Middle frontal gyrus (tissue), 1 donor: ENCODE measurements at regions not wholly inside any gene's neighbourhood (a gene's known extent, or its start where the extent isn't known, plus 50 kb on each side); places are given as distances from the start of the nearest gene placed in this dataset.

ENCODE experiments used
- DNase-seq: peaks from one replicate; pipeline ENCODE4 v3.0.0-alpha.2; 2015; ENCODE audit warnings: low spot score; ENCODE audit errors: extremely low spot score

DNA sequence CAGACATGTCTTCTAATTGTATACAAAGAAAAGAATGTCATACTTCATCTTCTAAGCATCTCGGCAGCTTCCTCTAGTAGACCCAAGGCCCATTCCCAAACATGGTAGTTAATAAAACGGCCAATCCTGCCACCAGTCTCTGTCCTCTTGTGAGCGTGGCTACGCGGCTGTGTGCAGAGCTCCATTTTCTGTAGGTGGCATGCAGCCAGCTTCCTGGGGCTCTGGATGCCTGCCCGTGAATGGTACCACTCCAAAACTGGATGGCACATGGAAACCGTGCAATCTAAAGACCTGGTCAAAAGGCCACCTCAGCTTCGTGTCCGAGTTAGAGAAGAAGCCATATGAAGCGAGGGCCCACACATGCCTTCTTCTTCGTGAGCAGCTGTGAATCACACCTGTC is 110.7 kb downstream of the SIPA1L2 start:
- DNase-seq = no peak

DNA sequence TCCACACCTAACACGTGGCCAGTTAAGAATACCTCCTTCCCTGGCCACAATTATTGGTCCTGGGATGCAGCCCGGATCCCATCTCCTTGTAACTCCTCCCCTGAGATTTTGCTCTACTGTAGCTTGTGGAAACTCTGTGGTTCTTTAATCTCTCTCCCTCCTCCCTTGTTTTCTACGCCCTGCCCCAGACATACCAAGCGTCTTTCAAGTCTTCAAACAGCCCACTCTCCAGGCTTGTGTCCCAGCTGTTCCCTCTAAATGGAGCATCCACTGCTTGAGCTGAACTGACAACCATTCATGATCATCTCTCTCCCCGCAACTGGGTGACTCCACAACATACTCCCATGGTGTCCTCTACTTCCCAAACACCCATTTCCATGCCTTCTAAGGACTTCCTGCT is 111.6 kb downstream of the SIPA1L2 start:
- no peak for DNase-seq

DNA sequence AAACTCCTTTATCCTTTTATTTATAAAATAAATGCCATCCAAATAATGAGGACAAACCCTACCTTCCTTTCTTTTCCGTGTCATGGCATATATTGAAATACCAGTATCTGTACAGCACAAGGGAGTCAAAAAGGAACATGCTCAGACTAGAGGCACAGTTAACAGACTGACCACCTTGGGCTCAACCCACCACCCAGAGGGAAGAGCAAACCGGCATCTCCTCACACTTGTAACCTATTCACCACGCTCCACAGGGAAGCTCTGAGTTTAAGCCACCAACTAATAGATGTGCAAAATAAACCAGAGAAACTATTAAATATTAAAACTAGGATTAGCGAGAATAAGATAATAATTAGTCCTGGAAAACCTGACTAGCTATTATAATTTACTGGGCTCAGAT is 112.7 kb downstream of the SIPA1L2 start:
- DNase-seq = no peak

DNA sequence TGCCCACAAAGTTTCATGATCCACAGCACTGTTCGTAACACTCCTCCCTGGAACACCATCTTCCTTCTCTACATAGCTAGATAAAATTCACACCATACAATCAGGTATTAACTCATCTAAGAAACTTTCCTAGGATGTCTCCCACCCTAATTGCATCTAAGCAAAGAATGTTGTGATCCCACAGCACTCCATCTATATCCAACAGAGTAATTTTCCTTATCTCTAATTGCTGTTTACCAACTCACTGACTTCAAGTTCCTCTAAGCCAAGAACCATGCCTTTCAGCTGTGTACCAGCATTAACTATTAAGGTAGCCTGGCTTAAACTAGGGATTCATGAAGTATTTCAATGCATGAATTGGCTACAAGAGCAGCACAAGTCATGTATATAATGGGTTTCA is 114.2 kb downstream of the SIPA1L2 start:
- DNase-seq = no peak

DNA sequence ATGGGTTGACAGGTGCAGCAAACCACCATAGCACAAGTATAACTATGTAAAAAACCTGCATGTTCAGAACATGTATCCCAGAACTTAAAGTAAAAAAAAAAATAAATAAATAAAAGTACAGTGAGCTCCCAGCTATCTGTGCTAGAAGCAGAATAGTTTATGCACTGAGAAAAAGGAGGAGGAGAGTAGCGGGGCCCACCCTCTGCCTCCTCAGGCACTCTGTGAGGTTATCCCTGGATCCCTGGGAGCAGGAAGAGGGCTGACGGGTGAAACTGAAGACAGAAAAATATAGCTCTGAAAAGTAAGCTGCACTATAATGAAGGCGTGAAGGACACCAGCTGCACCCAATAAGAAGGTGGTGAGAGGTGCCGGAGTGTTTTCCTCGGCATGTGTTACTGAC is 117.2 kb downstream of the SIPA1L2 start:
- DNase-seq = no peak

DNA sequence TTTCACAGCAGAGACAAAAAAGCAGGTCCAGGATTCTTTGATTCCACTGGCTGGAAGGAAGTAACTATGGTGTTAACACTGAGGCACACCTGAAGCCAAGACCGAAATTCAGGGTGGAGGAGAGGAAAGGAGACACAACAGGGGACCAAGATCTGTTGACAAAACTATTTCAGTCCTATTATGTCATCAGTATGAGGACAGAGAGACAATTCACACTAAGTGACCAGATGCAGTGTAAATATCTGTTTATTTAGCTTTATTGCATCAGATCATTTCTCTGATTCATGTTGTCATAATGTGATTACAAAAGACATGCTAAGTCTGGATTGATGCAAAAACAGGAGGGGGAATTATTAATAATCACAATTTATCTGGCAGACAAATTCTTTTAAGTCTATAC is 118.8 kb downstream of the SIPA1L2 start:
- no peak for DNase-seq

DNA sequence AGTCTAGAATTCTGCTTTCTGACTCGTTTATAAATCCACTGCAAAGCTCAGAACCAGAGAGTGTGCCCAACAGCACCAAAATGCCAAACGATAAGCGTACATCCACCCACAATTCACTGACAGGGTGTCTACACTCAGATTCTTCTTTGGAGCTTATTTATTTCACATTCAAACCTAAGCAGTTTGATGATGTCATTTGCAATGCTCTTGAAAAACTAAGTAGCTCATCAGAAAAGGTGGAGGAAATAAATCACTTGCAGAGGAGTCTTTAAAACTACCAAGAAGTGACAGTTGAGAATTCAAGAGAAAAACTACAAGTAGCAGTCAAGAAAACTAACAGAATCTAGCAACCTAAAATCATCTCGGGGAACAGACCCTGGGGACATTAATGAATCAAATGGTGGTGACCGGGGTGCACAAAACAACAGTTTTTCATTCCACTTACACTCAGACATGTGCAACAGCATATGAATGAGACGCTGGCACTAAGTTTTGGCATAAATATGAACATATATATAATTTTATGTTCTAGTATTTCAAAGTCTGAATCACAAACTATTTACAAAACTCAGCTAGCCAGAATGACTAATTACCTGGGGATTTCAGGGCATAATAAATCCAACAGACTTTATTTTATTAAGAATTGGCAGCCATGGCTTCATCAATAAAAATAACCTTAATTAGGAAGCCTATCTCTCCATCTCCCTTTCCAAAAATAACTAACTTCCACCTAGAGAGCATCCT is 119.4 kb downstream of the SIPA1L2 start:
- DNase-seq = no peak

DNA sequence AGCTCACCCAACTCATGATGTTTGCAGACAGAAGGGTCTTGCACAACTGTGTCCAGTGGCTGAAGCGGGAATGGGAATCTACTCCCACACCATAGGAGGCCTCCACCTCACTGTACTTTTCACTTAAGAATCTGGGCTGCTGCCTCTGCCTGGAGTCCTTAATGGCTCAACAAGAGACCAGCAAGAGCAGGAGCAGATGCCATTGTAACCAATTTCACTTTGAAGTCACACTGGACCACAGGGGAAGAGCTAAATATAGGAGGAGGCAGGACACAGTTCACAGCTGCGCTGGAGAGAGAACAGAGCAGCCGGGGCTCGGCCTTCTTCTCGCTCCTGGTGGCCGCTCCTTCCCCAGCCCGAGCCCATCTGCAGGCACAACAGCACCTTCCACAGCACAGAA is 120.4 kb downstream of the SIPA1L2 start:
- no peak for DNase-seq

DNA sequence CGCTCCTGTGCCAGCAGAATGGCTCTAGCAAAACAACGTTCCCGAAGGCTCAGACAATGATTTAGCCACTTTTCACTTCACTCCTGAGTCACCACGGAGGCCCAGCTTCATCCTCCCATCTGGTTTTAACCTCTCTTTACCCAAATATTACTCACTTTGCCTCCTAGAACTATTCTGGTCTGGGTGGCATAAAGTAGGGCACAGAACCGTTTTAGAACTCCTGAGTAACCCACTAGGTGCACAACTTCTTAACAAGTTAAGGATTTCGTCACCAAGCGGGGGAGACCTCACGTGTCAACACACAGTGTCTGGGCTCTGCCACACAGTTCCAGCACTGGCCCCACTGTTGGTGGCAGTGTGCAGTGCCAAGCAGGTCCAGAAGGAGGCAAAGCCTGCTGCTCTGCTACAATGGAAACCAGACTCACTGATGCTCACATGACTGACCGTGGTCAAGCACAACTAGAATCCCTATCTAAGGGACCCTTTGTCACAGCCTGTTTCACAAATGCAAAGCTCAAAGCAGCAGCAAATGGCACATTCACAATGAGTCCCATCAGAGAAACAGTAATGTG is 121.7 kb downstream of the SIPA1L2 start:
- no peak for DNase-seq

DNA sequence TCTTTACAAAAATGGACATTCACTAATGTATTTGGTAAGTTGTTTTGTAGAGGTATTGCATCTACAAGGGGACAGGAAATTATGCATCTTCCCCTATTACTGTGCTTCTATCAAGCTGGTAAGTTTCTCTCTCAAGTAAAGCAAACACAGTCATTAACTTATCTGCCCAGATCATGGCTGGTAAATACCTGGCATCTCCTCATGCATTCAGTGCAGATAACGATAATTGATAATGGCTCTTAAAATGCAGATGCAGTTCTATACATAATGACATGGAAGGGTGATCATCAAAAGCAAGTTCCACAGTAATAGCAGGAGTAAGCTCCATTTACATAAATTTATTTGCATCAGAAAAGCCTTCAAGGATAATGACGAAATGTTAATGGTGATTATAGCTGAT is 122.4 kb downstream of the SIPA1L2 start:
- DNase-seq = no peak

DNA sequence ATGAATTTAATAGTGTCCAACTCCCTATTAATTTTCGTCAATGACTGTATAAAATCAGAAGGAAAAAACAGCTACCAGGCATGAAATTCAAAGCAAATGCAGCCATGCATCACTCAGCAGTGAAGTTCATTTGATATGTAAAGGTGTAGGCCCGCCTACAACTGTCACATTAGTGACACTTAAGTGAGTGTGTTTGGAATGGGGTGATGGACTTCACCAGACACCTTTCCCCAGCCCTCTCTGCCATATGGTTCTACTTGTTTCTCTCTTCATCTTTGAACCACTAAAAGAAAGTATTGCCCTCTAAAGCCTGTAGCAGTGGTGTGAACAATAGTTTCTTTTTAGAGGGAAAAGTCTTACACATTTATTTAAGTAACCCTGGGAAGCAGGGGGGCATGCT is 124.0 kb downstream of the SIPA1L2 start:
- no peak for DNase-seq

DNA sequence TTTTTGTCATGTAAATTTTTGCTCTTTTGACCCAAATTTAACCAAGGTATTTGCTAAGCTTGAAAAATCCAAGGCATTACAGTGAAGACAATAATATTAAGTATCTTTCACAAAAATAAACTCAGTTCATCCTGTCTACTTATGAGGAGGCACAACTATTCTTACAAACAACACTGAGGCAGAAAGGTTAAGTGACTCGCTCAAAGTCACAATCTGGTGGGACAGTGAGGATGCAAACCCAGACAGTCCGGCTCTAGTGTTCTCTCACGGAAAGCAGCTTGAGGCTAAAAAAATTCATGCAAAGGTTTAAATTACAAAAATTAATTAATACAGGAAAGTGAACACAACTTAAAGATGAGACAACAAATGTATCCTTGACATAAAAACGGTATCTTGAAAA is 125.3 kb downstream of the SIPA1L2 start:
- no peak for DNase-seq

DNA sequence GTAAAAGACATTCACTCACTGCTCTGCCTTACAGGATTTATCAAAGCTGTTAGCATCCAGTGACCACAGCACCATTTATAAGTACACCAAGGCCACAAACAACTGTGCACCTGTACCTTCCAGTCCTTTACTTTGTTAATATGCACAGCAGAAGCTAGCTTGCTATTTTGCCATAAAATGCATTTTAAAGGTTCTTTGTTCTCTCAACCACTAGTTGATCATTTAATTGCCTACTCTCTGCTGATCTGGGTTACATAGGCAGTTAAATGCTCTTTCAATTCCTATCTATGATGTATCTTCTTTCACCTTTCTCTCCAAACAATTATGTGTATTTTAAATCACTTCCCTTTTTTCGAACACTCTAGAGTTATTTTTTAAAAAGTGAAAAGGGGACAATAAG is 126.4 kb downstream of the SIPA1L2 start:
- no peak for DNase-seq

DNA sequence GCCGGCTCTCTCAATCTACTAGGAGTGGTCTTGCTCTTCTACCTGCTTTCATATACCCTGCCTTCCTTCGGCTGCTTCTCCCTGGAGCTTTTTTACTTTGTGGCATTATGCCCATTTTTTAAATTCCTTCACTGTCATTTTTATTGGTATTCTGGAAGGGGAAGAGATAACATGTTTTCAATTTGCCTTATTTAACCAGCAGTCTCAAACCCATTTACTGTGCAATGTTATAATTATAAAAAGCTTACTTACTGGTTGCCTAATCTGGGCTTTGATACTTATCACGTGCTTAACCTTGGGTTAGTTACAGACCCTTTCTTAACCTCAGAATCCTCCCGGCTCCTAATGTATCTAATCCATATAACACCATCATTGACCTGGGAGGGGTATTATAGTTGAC is 128.1 kb downstream of the SIPA1L2 start:
- no peak for DNase-seq

DNA sequence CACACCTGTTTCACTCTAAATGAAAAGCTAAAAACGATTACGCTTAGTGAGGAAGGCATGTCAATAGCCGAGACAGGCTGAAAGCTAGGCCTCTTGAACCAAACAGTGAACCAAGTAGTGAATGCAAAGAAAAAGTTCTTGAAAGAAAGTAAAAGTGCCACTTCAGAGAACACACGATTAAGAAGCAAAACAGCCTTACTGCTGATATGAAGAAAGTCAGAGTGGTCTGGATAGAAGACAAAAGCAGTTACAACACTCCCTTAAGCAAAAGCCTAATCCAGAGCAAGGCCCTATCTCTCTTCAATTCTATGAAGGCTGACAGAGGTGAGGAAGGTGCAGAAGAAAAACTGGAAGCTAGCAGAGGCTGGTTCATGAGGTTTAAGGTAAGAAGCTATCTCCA is 130.7 kb downstream of the SIPA1L2 start:
- DNase-seq = no peak

DNA sequence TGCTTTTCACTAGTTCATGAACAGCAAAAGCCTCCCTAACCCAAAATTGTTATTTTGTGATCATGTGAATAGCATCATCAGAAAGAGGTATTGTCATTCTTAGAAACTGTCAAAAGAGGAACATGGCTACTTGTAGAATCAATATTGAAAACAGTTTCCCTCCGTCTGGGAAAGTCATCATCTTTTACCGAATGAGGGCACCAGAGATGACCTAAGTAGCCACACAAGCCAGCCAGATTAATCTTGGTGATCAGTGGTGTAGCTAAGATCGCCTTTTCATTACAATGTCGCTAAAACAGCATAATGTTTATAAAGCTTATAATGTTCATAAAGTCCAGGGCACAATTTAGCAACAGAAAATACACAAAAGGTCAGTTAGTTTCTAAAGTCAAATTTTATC is 136.1 kb downstream of the SIPA1L2 start:
- DNase-seq = no peak

DNA sequence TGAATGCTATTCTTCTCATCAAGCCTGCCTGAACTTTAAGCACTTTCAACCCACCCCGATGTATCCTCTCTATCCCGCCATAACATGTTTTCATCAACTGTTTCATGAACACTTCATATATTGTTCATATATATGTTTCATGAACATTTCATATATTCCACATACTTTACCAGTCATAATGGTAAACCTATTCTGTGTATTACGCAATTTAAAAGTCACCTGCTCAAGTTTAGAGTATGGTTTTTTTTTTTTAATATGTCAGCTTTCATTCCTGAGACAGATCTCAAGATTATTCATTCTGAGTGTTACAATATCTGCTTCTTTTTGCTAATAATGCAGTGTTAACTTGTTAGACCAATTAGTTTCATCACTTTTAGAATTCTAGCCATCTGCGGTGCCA is 140.7 kb downstream of the SIPA1L2 start:
- DNase-seq = no peak

DNA sequence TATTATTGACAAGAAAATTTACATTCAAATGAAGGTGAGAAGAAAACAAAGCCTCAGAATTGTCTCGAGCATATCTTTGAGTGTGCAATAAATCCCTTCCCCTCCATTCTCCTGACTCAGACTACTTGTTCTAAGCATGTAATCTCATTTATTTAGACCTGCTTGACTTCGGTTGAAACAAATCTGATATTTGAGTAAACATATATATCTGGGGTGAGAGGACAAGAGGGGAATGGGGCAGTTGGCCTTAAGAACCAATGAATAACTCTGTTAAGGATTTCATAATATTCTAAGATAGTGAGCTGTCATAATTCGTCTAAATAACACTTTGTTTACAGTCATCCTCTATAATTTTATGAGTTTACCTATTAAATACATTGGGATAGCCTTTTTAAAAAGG is 142.7 kb downstream of the SIPA1L2 start:
- no peak for DNase-seq

DNA sequence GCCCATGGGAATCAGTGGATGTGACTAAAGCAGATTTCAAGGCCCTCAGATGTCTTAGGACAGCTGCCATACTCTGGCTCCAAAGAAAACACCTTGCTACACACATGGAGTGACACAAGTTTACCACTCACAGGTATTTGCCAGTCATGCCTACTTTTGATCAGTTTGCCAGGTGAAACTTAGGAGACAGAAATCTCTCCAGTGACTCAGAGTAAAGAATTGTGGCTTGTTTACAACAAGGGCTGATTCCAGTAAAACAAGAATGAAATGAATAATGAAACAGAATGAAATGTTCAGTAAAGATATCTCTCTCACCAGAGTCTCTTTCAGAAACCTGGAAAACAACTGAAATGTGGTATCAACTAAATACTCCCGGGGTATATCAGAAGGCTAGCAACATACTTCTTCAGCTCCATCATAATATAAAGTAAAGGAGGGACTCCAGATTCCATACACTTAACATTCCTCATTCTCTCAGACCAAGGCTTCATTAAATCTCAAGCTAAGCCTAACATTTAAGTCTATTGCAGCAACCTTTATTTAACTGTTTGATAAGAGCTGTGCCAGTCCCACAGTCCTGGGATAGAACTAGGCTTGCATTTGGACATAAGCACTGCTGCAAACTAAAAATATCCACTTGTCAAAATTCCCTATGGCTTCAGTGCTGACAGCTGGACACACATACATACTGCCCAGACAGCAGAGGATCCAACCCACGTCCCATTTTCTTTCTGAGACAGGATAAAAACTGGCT is 143.3 kb downstream of the SIPA1L2 start:
- no peak for DNase-seq

DNA sequence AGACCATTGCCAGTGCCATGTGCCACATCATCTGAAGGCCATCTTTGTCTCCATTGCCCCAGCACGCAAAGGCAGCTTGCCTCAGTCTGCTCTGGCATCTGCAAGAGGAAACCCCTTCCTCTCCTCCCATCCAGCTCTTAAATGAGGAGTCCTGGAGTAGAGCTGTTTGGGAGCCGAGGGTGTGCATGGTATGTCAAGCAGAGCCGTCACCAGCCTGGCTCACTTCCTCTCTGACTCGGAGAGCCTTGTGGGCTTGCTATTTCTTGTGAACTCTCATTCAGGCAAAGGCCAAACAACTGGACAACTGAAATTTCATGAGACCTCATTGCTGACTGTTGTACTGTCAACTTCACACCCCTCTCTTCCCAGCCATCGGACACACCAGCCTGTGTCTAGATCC is 143.9 kb downstream of the SIPA1L2 start:
- DNase-seq = no peak

DNA sequence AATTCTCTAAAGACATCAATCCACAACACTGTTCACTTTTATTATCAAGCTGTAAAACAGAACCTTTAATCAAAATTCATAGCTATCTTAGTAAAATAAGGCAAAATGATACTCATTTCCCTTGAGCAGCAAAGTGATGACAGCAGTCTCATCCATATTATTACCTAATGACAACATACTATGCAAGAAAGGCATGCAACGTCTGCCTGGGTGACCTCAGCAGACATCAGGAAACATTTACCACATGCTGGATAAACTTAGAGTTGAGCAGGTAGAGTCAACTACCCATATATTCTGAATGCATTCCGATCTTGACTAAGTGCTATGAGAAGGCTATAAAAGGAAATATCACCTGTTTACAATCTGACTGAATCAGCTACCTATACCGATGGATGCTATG is 145.1 kb downstream of the SIPA1L2 start:
- no peak for DNase-seq

DNA sequence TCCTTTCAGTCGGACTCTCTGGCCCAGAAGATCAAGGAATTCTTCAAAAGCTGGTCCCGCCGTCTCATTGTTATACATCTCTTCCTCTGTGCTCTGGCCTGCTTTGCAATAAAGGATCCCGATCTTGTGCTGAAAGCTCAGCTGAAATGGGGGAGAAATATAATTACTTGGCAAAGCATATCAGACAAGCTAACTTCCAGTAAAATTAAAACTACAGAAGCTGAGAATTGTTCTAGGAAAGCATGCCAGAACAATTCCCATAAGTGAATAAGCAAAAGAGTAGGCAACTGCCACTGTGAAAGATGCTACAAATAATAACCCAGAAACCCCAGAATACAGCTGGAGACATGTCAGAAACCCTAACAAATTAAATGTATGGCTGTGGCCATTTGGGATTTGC is 146.1 kb downstream of the SIPA1L2 start:
- no peak for DNase-seq

DNA sequence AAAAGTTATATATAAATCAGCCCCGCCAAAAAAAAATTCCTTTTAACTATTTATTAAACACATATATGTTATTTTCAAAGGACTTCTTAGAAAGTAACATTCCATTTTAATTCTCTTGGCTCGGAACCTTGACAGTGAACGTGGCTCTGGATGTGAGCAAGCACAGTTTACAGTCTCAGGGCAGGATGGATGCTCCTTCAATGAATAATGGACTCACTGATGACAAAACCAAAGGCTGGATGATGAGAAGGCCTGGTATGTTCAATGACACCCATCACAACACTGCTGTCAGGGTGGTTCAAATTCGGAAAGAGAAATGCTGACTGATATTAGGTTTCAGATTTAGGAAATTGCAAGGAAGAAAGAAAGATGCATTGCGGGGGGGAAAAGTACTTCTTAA is 148.8 kb downstream of the SIPA1L2 start:
- no peak for DNase-seq
